ENCODE measurements at regions not wholly inside any gene's neighbourhood (a gene's known extent, or its start where the extent isn't known, plus 50 kb on each side); places are given as distances from the start of the nearest gene placed in this dataset.

GRCh38 chr9:26166537-26166936 is 488.3 kb upstream of the TUSC1 start:
- no peaks in the 10 kb centered on the region for H3K27me3 Mint-ChIP-seq (ENCODE audit: unreplicated experiment)

GRCh38 chr9:26165426-26165825 is 487.2 kb upstream of the TUSC1 start:
- H3K27me3 Mint-ChIP-seq (ENCODE audit: unreplicated experiment) = no peaks in the 10 kb centered on the region
- no peak overlapping the region for H3K27ac Mint-ChIP-seq (ENCODE audit: unreplicated experiment)
- H3K9me3 Mint-ChIP-seq (ENCODE audit: unreplicated experiment) = no peaks in the 10 kb centered on the region
- no peak for TF ChIP-seq CTCF (IDR thresholded peaks at IDR 0.05; ENCODE audit: partially characterized antibody, unreplicated experiment)
- H3K4me3 Mint-ChIP-seq (ENCODE audit: unreplicated experiment) = no peak overlapping the region
- H3K4me1 Mint-ChIP-seq (ENCODE audit: low read depth, unreplicated experiment) = peaks cover under 1% of the 10 kb centered on the region
- no peak for DNase-seq
- no peaks in the 10 kb centered on the region for H3K36me3 Mint-ChIP-seq (ENCODE audit: unreplicated experiment)

More at GRCh38 chr9:26166537-26166936, 488.3 kb upstream of the TUSC1 start:
- H3K4me3 Mint-ChIP-seq (ENCODE audit: unreplicated experiment) = no peak overlapping the region
- H3K27ac Mint-ChIP-seq (ENCODE audit: unreplicated experiment) = no peak overlapping the region
- H3K4me1 Mint-ChIP-seq (ENCODE audit: low read depth, unreplicated experiment) = peaks cover 2% of the 10 kb centered on the region
- TF ChIP-seq CTCF (IDR thresholded peaks at IDR 0.05; ENCODE audit: partially characterized antibody, unreplicated experiment) = no peak
- no peak for DNase-seq
- no peaks in the 10 kb centered on the region for H3K9me3 Mint-ChIP-seq (ENCODE audit: unreplicated experiment)
- H3K36me3 Mint-ChIP-seq (ENCODE audit: unreplicated experiment) = no peaks in the 10 kb centered on the region

- Mint-ChIP-seq H3K9me3 (ENCODE audit: unreplicated experiment) (no peaks in the 10 kb centered on the region), H3K4me1 (ENCODE audit: low read depth, unreplicated experiment) (no peaks in the 10 kb centered on the region), H3K27me3 (ENCODE audit: unreplicated experiment) (no peaks in the 10 kb centered on the region), H3K27ac (ENCODE audit: unreplicated experiment) (no peak overlapping the region), H3K36me3 (ENCODE audit: unreplicated experiment) (no peaks in the 10 kb centered on the region), H3K4me3 (ENCODE audit: unreplicated experiment) (no peak overlapping the region)
- TF ChIP-seq CTCF (IDR thresholded peaks at IDR 0.05; ENCODE audit: partially characterized antibody, unreplicated experiment) = no peak
- no peak for DNase-seq
Measured at GRCh38 chr9:26163931-26164330, 485.7 kb upstream of the TUSC1 start.

DNA sequence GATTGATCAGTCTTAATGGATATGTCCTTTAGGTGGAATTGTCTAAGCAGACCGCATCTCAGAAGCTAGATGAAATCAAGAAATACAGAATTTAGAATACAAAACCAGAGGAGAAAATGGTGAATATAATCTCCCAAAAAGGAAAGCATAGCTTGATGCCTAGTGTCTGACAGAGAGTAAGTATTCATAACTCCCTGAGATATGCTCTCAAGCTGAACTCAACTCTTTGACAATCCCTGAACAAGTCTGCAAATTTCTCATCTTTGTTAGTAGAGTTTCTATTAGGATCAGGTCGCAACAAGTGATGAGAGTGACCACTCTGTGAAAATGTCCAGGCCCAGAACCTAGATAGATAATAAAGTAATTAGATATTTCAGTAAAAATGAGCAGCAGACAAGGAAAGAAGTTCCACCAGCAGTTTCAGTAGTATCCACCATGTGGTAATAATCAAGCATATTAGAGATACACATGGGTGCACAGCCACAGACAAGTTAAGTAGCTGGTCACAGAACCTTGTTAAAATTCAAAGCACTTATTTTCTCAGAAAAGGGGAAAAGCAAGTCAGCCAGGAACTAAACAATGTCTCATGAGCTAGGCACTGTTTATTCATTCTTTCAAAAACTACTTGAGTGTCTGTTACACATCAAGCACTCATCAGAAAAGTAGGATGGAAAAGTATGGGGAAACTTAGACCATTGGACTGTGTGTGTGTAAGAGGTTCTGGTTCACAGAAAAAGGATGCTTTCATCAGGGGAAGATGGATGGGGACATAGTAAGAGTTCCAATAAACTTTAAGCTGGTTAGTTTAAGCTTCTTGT is 481.5 kb upstream of the TUSC1 start:
- no peaks in the 10 kb centered on the region for H3K9me3 Mint-ChIP-seq (ENCODE audit: unreplicated experiment)
- H3K36me3 Mint-ChIP-seq (ENCODE audit: unreplicated experiment) = no peaks in the 10 kb centered on the region
- no peak overlapping the region for H3K27ac Mint-ChIP-seq (ENCODE audit: unreplicated experiment)
- H3K4me3 Mint-ChIP-seq (ENCODE audit: unreplicated experiment) = no peak overlapping the region
- TF ChIP-seq CTCF (IDR thresholded peaks at IDR 0.05; ENCODE audit: partially characterized antibody, unreplicated experiment) = no peak
- no peaks in the 10 kb centered on the region for H3K27me3 Mint-ChIP-seq (ENCODE audit: unreplicated experiment)
- H3K4me1 Mint-ChIP-seq (ENCODE audit: low read depth, unreplicated experiment) = no peaks in the 10 kb centered on the region
- no peak for DNase-seq

GRCh38 chr9:26158631-26159150 is 480.4 kb upstream of the TUSC1 start:
- H3K27ac Mint-ChIP-seq (ENCODE audit: unreplicated experiment) = no peak overlapping the region
- no peaks in the 10 kb centered on the region for H3K36me3 Mint-ChIP-seq (ENCODE audit: unreplicated experiment)
- no peak overlapping the region for H3K4me3 Mint-ChIP-seq (ENCODE audit: unreplicated experiment)
- no peak for DNase-seq
- TF ChIP-seq CTCF (IDR thresholded peaks at IDR 0.05; ENCODE audit: partially characterized antibody, unreplicated experiment) = no peak
- H3K9me3 Mint-ChIP-seq (ENCODE audit: unreplicated experiment) = no peaks in the 10 kb centered on the region
- H3K27me3 Mint-ChIP-seq (ENCODE audit: unreplicated experiment) = no peaks in the 10 kb centered on the region
- H3K4me1 Mint-ChIP-seq (ENCODE audit: low read depth, unreplicated experiment) = no peaks in the 10 kb centered on the region

Measured in glutamatergic neuron (in vitro differentiated cells).